HepG2 (cell line): ENCODE measurements at regions not wholly inside any gene's neighbourhood (a gene's known extent, or its start where the extent isn't known, plus 50 kb on each side); places are given as distances from the start of the nearest gene placed in this dataset.

Source experiments
- ATAC-seq: fragments of 200-7000 bp; cut with Tn5 transposase; 3 replicates; pipeline ENCODE4 v1.9.1; 2020; ENCODE audit warnings: mild to moderate bottlenecking, moderate library complexity
- BruUV-seq: library from RNA; stranded (reverse); fragments of 400-500 nt; replicated peaks from 2 replicates; lab custom pipeline; 2021; lab: Mats Ljungman, UMichigan
- CTCF ChIA-PET: fragments of 300-600 bp; formaldehyde crosslinking; extraction: SDS; loops from one replicate; lab custom pipeline; 2021; ENCODE audit warnings: low total read pairs, inconsistent platforms, low intra/inter-chr PET ratio; lab: Yijun Ruan, JAX
- POLR2A ChIA-PET: fragments of 350-600 bp; sonication (Branson Sonifier 250); formaldehyde crosslinking; loops from one replicate; lab custom pipeline; 2020; ENCODE audit warnings: antibody characterized with exemption, inconsistent platforms; lab: Yijun Ruan, JAX
- DNase-seq: peaks from one replicate; pipeline ENCODE4 v3.0.0-alpha.2; 2015; ENCODE audit warnings: low spot score
- FAIRE-seq: peaks from 3 replicates; lab custom pipeline; 2011; peaks lifted over from hg19 to GRCh38; lab: Jason Lieb, UNC
- H2AFZ ChIP-seq: one replicate; pipeline ENCODE4 v1.6.1; 2011; ENCODE audit warnings: low read length, inconsistent platforms
- H3K27ac ChIP-seq: fragments of 300-600 bp; 3 replicates; pipeline ENCODE4 v1.8.0; 2011; ENCODE audit warnings: mixed run types, mild to moderate bottlenecking, mixed read lengths, low read length, inconsistent platforms; ENCODE audit not compliant: insufficient read depth; ENCODE audit errors: extremely low read length
- H3K27me3 ChIP-seq, 2 experiments: fragments of 200-600 bp in 1 of 2; 2 replicates in 1 of 2; 3 replicates in 1 of 2; pipeline versions ENCODE4 v1.6.0 to v1.8.0; 2011; ENCODE audit warnings: low read length in 2 of 2, mild to moderate bottlenecking in 2 of 2, moderate library complexity in 2 of 2, inconsistent platforms in 1 of 2; ENCODE audit not compliant: insufficient read depth in 2 of 2, control insufficient read depth in 1 of 2
- H3K36me3 ChIP-seq, 2 experiments: fragments of 200-600 bp in 1 of 2; replicated peaks in 1 of 2; 2 replicates in 1 of 2; 3 replicates in 1 of 2; pipeline versions ENCODE4 v1.5.1 to v1.8.0; 2011; ENCODE audit warnings: low read length in 2 of 2, inconsistent platforms in 1 of 2; ENCODE audit not compliant: insufficient read depth in 2 of 2, control insufficient read depth in 1 of 2
- H3K4me1 ChIP-seq: 2 replicates; pipeline ENCODE4 v1.5.1; 2012; ENCODE audit warnings: low read length, inconsistent platforms; ENCODE audit not compliant: insufficient read depth
- H3K4me2 ChIP-seq: 2 replicates; pipeline ENCODE4 v1.6.0; 2011; ENCODE audit warnings: low read depth, low read length, inconsistent platforms
- H3K4me3 ChIP-seq, 3 experiments: fragments of 200-600 bp in 1 of 3; sonication (generic), shearing (Covaris generic) in 1 of 3; replicated peaks in 1 of 3; 2 replicates each; pipeline ENCODE4 v1.5.1; 2011 to 2016; ENCODE audit warnings: low read length in 3 of 3, inconsistent platforms in 2 of 3, low read depth in 2 of 3, mild to moderate bottlenecking in 2 of 3, control low read depth in 1 of 3, mixed read lengths in 1 of 3; ENCODE audit not compliant: insufficient read depth in 1 of 3
- H3K79me2 ChIP-seq: one replicate; pipeline ENCODE4 v1.6.1; 2011; ENCODE audit warnings: low read length, inconsistent platforms; ENCODE audit not compliant: insufficient read depth
- H3K9ac ChIP-seq: 2 replicates; pipeline ENCODE4 v1.6.0; 2011; ENCODE audit warnings: mild to moderate bottlenecking, low read depth, low read length, inconsistent platforms; ENCODE audit not compliant: insufficient read depth
- H3K9me3 ChIP-seq: 2 replicates; pipeline ENCODE4 v1.5.1; 2012; ENCODE audit warnings: mild to moderate bottlenecking, low read length
- H4K20me1 ChIP-seq: 2 replicates; pipeline ENCODE4 v1.6.0; 2011; ENCODE audit warnings: inconsistent platforms, mild to moderate bottlenecking, low read length, moderate library complexity; ENCODE audit not compliant: insufficient read depth
- DR1 ChIP-seq: sonication (generic); formaldehyde crosslinking; IDR thresholded peaks from 2 replicates; pipeline ENCODE4 v1.8.0; 2021; ENCODE audit warnings: mild to moderate bottlenecking, missing genetic modification reagents, inconsistent platforms
- FOXA1 ChIP-seq, 2 experiments: fragments of 450-650 bp in 1 of 2; sonication (generic) in 1 of 2; formaldehyde crosslinking in 1 of 2; IDR thresholded peaks; 2 replicates each; pipeline versions ENCODE4 v1.4.0 to v1.6.1; 2016 to 2020; ENCODE audit warnings: missing genetic modification reagents in 1 of 2
- GATAD1 ChIP-seq: IDR thresholded peaks from 2 replicates; pipeline ENCODE4 v1.6.1; 2016; ENCODE audit warnings: missing genetic modification reagents, missing compliant biosample characterization
- KLF15 ChIP-seq: sonication (generic); formaldehyde crosslinking; IDR thresholded peaks from 2 replicates; pipeline ENCODE4 v1.8.1; 2023; ENCODE audit warnings: borderline replicate concordance, mild to moderate bottlenecking, inconsistent platforms, missing genetic modification reagents, mixed read lengths
- POLR2AphosphoS2 ChIP-seq: IDR thresholded peaks from 2 replicates; pipeline ENCODE4 v1.6.1; 2011; ENCODE audit warnings: low read depth, low read length, improper control_type of control experiment
- POLR2G ChIP-seq: fragments of 200-400 bp; formaldehyde crosslinking; IDR thresholded peaks from 2 replicates; pipeline ENCODE4 v1.6.1; 2018; ENCODE audit warnings: mild to moderate bottlenecking, low read depth, low read length, moderate library complexity
- ZFY ChIP-seq: sonication (generic); formaldehyde crosslinking; IDR thresholded peaks from 2 replicates; pipeline ENCODE4 v1.4.0; 2020; ENCODE audit warnings: missing genetic modification reagents
- ZNF605 ChIP-seq: sonication (generic); formaldehyde crosslinking; IDR thresholded peaks from 2 replicates; pipeline ENCODE4 v1.8.0; 2022; ENCODE audit warnings: mild to moderate bottlenecking, missing genetic modification reagents
- ZNF737 ChIP-seq: sonication (generic); formaldehyde crosslinking; IDR thresholded peaks from 2 replicates; pipeline ENCODE4 v1.5.0; 2020; ENCODE audit warnings: missing genetic modification reagents, mild to moderate bottlenecking, borderline replicate concordance
- ZNF777 ChIP-seq: sonication (generic); formaldehyde crosslinking; IDR thresholded peaks from 2 replicates; pipeline ENCODE4 v1.4.0; 2020; ENCODE audit warnings: missing genetic modification reagents
- ZNF816 ChIP-seq: sonication (generic); formaldehyde crosslinking; IDR thresholded peaks from 2 replicates; pipeline ENCODE4 v1.8.0; 2022; ENCODE audit warnings: missing genetic modification reagents, mild to moderate bottlenecking, borderline replicate concordance
- ZNF841 ChIP-seq: sonication (generic); formaldehyde crosslinking; IDR thresholded peaks from 2 replicates; pipeline ENCODE4 v1.8.1; 2023; ENCODE audit warnings: missing genetic modification reagents, borderline replicate concordance
- WGBS: methylation state at CpG from one replicate; pipeline ENCODE4 v1.1.6; 2017; ENCODE audit warnings: low lambda C conversion rate; 5-methylcytosine and 5-hydroxymethylcytosine counted together
- in situ Hi-C: cut with HindIII; loops from 2 replicates; pipeline ENCODE4 v1.10.0; 2017; ENCODE audit warnings: low pct_unique_long_range_greater_than_20kb; ENCODE audit not compliant: extremely low pct_ligation_motif_present
- intact Hi-C: fragments of 100-400 bp; cut with micrococcal nuclease; formaldehyde crosslinking; loops from one replicate; pipeline ENCODE4 v1.10.0; 2022; ENCODE audit not compliant: unreplicated experiment
- TF ChIP-seq, protein P1 (sequence below): sonication (generic); formaldehyde crosslinking; conservative IDR thresholded peaks from 2 replicates; pipeline ENCODE4 v1.4.0; 2020; ENCODE audit warnings: missing genetic modification reagents
- TF ChIP-seq, protein P2 (sequence below): sonication (generic); formaldehyde crosslinking; IDR thresholded peaks from 2 replicates; pipeline ENCODE4 v1.4.0; 2020; ENCODE audit warnings: low read depth, mild to moderate bottlenecking, missing genetic modification reagents

DNA sequence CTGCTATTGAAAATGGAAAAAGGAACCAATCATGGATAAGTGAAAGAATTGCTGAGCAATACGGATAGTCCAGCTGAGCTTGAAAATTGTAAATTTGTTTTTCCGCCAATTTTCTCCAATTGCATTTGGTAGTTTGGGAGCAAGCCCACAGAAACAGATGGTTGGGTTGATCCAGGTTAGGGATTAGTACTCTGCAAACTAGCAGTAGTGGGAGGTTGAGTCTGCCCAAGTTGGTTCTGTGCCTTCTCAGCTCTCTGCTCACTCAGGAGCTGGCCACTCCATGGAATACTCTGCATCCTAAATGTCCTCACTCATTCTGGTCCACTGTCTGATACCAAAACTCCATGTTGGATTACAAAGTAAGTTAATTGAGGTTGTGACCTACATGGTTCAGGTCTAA, 361.1 kb upstream of the ATP2B1 start:
- CTCF ChIA-PET, result no interaction called here
- no peak for FAIRE-seq
- no peaks in the 10 kb centered on the region for H3K36me3 ChIP-seq
- H3K79me2 ChIP-seq, result no peaks in the 10 kb centered on the region
- no peaks in the 10 kb centered on the region for H3K4me1 ChIP-seq
- no peaks in the 10 kb centered on the region for H3K9me3 ChIP-seq
- no peaks in the 10 kb centered on the region for H3K27me3 ChIP-seq
- POLR2A ChIA-PET, result no interaction called here
- in situ Hi-C loops, result no loop called here
- H2AFZ ChIP-seq, result no peak overlapping the region
- no peak overlapping the region for H3K4me3 ChIP-seq
- H3K4me2 ChIP-seq, result no peak overlapping the region
- intact Hi-C loops, result no loop called here
- WGBS, result 64% methylated on average over 2 of the region's 2 CpGs
- no peak for ATAC-seq
- no peak for TF ChIP-seq POLR2AphosphoS2
- TF ChIP-seq POLR2G, result no peak
- TF ChIP-seq, protein P1, sequence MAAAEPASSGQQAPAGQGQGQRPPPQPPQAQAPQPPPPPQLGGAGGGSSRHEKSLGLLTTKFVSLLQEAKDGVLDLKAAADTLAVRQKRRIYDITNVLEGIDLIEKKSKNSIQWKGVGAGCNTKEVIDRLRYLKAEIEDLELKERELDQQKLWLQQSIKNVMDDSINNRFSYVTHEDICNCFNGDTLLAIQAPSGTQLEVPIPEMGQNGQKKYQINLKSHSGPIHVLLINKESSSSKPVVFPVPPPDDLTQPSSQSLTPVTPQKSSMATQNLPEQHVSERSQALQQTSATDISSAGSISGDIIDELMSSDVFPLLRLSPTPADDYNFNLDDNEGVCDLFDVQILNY (CRISPR knock-in tag), result no peak
- TF ChIP-seq GATAD1, result no peak
- no peak for TF ChIP-seq KLF15 (CRISPR knock-in tag)
- TF ChIP-seq ZFY (CRISPR knock-in tag), result no peak
- no peak for TF ChIP-seq ZNF737 (CRISPR knock-in tag)
- no peak for TF ChIP-seq ZNF816 (CRISPR knock-in tag)
- TF ChIP-seq, protein P2, sequence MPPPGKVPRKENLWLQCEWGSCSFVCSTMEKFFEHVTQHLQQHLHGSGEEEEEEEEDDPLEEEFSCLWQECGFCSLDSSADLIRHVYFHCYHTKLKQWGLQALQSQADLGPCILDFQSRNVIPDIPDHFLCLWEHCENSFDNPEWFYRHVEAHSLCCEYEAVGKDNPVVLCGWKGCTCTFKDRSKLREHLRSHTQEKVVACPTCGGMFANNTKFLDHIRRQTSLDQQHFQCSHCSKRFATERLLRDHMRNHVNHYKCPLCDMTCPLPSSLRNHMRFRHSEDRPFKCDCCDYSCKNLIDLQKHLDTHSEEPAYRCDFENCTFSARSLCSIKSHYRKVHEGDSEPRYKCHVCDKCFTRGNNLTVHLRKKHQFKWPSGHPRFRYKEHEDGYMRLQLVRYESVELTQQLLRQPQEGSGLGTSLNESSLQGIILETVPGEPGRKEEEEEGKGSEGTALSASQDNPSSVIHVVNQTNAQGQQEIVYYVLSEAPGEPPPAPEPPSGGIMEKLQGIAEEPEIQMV (CRISPR knock-in tag), result no peak
- TF ChIP-seq FOXA1 (IDR thresholded peaks at IDR 0.05), result no peak
- TF ChIP-seq FOXA1 (CRISPR knock-in tag; IDR thresholded peaks at IDR 0.05), result no peak
- no peak for TF ChIP-seq DR1 (CRISPR knock-in tag)
- no peak for TF ChIP-seq ZNF605 (CRISPR knock-in tag)
- TF ChIP-seq ZNF841 (CRISPR knock-in tag), result no peak
- TF ChIP-seq ZNF777 (CRISPR knock-in tag), result no peak
- no peak overlapping the region for H3K9ac ChIP-seq
- BruUV-seq, result no TSS peak
- no peak overlapping the region for H3K27ac ChIP-seq
- H4K20me1 ChIP-seq, result no peaks in the 10 kb centered on the region
- no peak for DNase-seq
